Activated CD8-positive, alpha-beta T cell treated with anti-CD3 and anti-CD28 coated beads for 36 hours (primary cell): ENCODE measurements at regions not wholly inside any gene's neighbourhood (a gene's known extent, or its start where the extent isn't known, plus 50 kb on each side); places are given as distances from the start of the nearest gene placed in this dataset.

Experiments
- ATAC-seq: fragments of 200-7000 bp; cut with Tn5 transposase; one replicate; pipeline ENCODE4 v1.10.0; 2021; ENCODE audit warnings: mild to moderate bottlenecking, moderate library complexity
- CTCF ChIA-PET: fragments of 350-600 bp; sonication (Branson Sonifier 250); formaldehyde crosslinking; loops from one replicate; lab custom pipeline; 2021; ENCODE audit warnings: antibody characterized with exemption; lab: Charles Lee
- POLR2A ChIA-PET: fragments of 350-600 bp; sonication (Branson Sonifier 250); formaldehyde crosslinking; loops from one replicate; lab custom pipeline; 2021; ENCODE audit warnings: antibody characterized with exemption; lab: Charles Lee
- DNase-seq: peaks from one replicate; pipeline ENCODE4 v3.0.0-alpha.2; 2020
- H3K27ac Mint-ChIP-seq: one replicate; pipeline ENCODE4 v1.8.0; 2021; ENCODE audit warnings: mild to moderate bottlenecking, mixed read lengths
- H3K27me3 Mint-ChIP-seq: one replicate; pipeline ENCODE4 v1.8.0; 2021; ENCODE audit warnings: mixed read lengths
- H3K36me3 Mint-ChIP-seq: one replicate; pipeline ENCODE4 v1.8.0; 2021; ENCODE audit warnings: low read depth, mixed read lengths
- H3K4me1 Mint-ChIP-seq: one replicate; pipeline ENCODE4 v1.8.0; 2021; ENCODE audit warnings: low read depth, mixed read lengths
- H3K4me3 Mint-ChIP-seq: one replicate; pipeline ENCODE4 v1.8.0; 2021; ENCODE audit warnings: mild to moderate bottlenecking, moderate library complexity, mixed read lengths
- H3K9me3 Mint-ChIP-seq: one replicate; pipeline ENCODE4 v1.8.0; 2021; ENCODE audit warnings: mixed read lengths
- intact Hi-C: fragments of 100-400 bp; cut with micrococcal nuclease; formaldehyde crosslinking; loops from one replicate; pipeline ENCODE4 v1.10.0; 2022
- TF ChIP-seq, protein P1 (sequence below): fragments of 200-600 bp; IDR thresholded peaks from one replicate; pipeline ENCODE4 v1.8.0; 2022; ENCODE audit warnings: antibody characterized with exemption, mild to moderate bottlenecking

DNA sequence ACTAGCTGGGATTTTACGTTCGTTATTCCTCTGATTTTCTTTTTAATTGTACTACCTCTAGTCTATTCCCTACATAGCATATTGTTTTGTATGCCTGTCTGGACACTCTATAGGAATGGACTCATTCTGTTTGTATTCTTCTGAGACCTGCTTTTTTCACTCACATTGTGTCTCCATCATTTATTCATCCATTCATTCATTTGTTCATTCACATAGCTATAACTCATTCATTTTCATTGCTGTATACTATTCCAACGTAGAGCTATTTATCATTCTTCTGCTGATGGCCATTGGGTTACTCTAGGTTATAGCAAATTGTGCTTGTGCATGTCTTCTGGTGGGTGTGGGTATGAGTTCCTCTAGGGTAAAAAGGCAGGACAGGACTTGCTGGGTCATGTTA is 74.0 kb upstream of the SLC6A6 start:
- DNase-seq (no peak), ATAC-seq (no peak)
- intact Hi-C loops: no loop called here
- Mint-ChIP-seq H3K4me1 (no peaks in the 10 kb centered on the region), H3K36me3 (no peaks in the 10 kb centered on the region), H3K4me3 (no peak overlapping the region), H3K27ac (no peak overlapping the region), H3K27me3 (peaks cover 3% of the 10 kb centered on the region), H3K9me3 (no peaks in the 10 kb centered on the region)
- TF ChIP-seq, protein P1, sequence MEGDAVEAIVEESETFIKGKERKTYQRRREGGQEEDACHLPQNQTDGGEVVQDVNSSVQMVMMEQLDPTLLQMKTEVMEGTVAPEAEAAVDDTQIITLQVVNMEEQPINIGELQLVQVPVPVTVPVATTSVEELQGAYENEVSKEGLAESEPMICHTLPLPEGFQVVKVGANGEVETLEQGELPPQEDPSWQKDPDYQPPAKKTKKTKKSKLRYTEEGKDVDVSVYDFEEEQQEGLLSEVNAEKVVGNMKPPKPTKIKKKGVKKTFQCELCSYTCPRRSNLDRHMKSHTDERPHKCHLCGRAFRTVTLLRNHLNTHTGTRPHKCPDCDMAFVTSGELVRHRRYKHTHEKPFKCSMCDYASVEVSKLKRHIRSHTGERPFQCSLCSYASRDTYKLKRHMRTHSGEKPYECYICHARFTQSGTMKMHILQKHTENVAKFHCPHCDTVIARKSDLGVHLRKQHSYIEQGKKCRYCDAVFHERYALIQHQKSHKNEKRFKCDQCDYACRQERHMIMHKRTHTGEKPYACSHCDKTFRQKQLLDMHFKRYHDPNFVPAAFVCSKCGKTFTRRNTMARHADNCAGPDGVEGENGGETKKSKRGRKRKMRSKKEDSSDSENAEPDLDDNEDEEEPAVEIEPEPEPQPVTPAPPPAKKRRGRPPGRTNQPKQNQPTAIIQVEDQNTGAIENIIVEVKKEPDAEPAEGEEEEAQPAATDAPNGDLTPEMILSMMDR: no peak
- CTCF ChIA-PET: interaction anchor here (1.3 to 2.3 kb wide), 2 partner anchors 139 to 180 kb away, joined by 4 to 11 read pairs; no protein-coding TSS in a partner anchor
- POLR2A ChIA-PET: interaction anchor here (0.5 kb wide), 1 partner anchor 13 kb away, joined by 3 read pairs; no protein-coding TSS in a partner anchor

DNA sequence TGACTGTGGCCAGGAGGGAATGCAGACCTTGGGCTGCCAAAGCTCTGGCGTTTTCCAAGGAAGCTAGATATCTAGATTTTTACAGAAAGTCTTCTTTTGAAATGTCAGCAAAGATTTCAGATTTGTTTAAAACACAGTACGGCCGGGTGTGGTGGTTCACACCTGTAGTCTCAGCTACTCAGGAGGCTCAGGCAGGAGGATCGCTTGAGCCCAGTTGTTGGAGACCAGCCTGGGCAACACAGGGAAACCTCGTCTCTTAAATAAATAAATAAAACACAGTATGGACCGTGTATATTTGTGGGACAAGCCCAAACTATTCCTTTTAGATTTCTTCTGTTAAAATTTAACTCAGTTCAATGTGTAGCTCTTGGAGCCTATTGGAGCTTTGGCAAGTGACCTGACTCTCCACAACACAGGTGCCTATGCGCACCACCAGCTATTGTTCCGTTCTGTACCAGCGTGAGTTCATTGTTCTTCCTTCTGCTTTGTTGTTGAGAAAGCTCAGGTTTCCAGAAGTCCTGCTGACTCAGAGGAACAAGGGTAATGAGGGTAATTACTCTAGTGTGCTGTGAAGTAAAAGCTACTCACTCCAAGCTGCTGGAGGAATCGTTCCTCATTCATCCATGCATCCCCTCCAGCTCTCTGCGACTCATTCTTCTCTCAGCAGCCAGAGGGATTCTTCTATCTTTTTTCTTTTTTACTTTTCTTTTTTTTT is 73.1 kb upstream of the SLC6A6 start:
- Mint-ChIP-seq H3K36me3 (no peaks in the 10 kb centered on the region), H3K4me1 (no peaks in the 10 kb centered on the region), H3K27me3 (peaks cover 3% of the 10 kb centered on the region), H3K27ac (no peak overlapping the region), H3K9me3 (no peaks in the 10 kb centered on the region), H3K4me3 (no peak overlapping the region)
- CTCF ChIA-PET: interaction anchor here (1.3 to 2.3 kb wide), 2 partner anchors 139 to 179 kb away, joined by 4 to 11 read pairs; no protein-coding TSS in a partner anchor
- POLR2A ChIA-PET: no interaction called here
- DNase-seq (no peak), ATAC-seq (no peak)
- intact Hi-C loops: no loop called here
- TF ChIP-seq, protein P1: no peak

DNA sequence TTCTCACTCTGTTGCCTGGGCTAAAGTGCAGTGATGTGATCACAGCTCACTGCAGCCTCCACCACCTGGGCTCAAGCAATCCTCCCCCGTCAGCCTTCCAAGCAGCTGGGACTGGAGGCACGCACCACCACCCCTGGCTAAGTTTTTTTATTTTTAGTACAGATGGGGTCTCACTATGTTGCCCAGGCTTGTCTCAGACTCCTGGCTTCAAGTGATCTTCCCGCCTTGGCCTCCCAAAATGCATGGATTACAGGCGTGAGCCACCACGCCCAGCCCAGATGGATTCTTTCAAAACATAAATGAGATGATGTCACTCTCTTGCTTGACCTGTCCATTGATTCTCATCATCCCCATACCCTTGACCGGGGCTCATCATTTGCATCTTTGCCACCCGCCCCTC is 72.6 kb upstream of the SLC6A6 start:
- POLR2A ChIA-PET: no interaction called here
- no peak overlapping the region for H3K4me3 Mint-ChIP-seq
- CTCF ChIA-PET: interaction anchor here (2.3 kb wide), 1 partner anchor 138 kb away, joined by 11 read pairs; no protein-coding TSS in a partner anchor
- TF ChIP-seq, protein P1: no peak
- H3K27me3 Mint-ChIP-seq: peaks cover 3% of the 10 kb centered on the region
- ATAC-seq (no peak), DNase-seq (no peak)
- H3K27ac Mint-ChIP-seq: no peak overlapping the region
- H3K36me3 Mint-ChIP-seq: no peaks in the 10 kb centered on the region
- H3K4me1 Mint-ChIP-seq: no peaks in the 10 kb centered on the region
- intact Hi-C loops: no loop called here
- H3K9me3 Mint-ChIP-seq: no peaks in the 10 kb centered on the region

DNA sequence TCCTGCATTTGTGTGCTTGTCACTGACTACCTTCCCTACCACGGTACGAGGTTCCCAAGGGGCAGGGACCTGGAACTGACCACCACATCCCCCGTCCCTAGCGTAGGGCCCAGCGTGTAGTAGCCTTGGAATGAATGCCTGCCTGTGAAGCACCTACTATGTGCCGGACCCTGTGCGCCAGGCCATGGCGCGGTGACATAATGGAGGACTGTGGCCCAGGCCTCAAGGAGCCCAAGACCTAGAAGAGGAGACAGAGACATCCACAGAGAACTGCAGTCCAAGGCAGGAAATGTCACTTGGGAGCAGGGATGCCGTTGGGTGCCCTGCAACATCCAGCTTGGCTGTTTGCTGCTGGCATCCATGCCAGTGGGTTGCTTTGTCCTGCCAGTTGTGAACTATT is 71.9 kb upstream of the SLC6A6 start:
- H3K4me3 Mint-ChIP-seq: no peak overlapping the region
- ATAC-seq: no peak
- H3K27me3 Mint-ChIP-seq: peaks cover 3% of the 10 kb centered on the region
- H3K4me1 Mint-ChIP-seq: no peaks in the 10 kb centered on the region
- H3K36me3 Mint-ChIP-seq: no peaks in the 10 kb centered on the region
- no peak overlapping the region for H3K27ac Mint-ChIP-seq
- H3K9me3 Mint-ChIP-seq: no peaks in the 10 kb centered on the region
- intact Hi-C loops: no loop called here
- DNase-seq: no peak
- ChIA-PET POLR2A (no interaction called here), CTCF (no interaction called here)
- TF ChIP-seq, protein P1: no peak

DNA sequence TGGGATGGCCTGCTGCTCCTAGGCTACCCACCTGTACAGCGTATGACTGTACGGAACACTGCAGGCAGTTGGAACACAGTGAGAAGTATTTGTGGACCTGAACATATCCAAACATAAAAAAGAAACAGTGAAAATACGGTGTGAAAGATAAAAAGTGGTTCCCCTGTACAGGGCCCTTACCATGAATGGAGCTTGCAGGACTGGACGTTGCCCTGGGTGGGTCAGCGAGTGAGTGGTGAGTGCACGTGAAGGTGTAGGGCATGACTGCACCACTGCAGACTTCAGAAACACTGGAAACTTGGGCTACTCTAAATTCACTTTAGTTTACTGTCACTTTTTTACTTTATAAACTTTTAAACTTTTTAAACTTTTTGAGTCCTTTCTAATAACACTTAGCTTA is 71.2 kb upstream of the SLC6A6 start:
- Mint-ChIP-seq H3K4me3 (no peak overlapping the region), H3K36me3 (no peaks in the 10 kb centered on the region), H3K9me3 (no peaks in the 10 kb centered on the region), H3K27me3 (peaks cover 3% of the 10 kb centered on the region), H3K4me1 (no peaks in the 10 kb centered on the region), H3K27ac (no peak overlapping the region)
- ChIA-PET POLR2A (no interaction called here), CTCF (no interaction called here)
- TF ChIP-seq, protein P1: no peak
- intact Hi-C loops: no loop called here
- ATAC-seq: no peak
- no peak for DNase-seq
